ENCODE measurements at regions not wholly inside any gene's neighbourhood (a gene's known extent, or its start where the extent isn't known, plus 50 kb on each side); places are given as distances from the start of the nearest gene placed in this dataset.
"Not testable (repeated sequence)": the region's sequence is repeated elsewhere in the genome, so short reads cannot be mapped to it uniquely, and the experiment has no call there.

- H3K4me3 ChIP-seq (ENCODE audit: control insufficient read depth, low read depth, low read length): no peak overlapping the region
- no peak for TF ChIP-seq CTCF (IDR thresholded peaks at IDR 0.05; ENCODE audit: control insufficient read depth, insufficient read depth, low read depth, low read length, missing control alignments)
- no peak for DNase-seq (ENCODE audit: low read depth)
Measured at GRCh38 chr2:40658941-40659340, 207.1 kb upstream of the SLC8A1 start.

GRCh38 chr2:40665493-40666232, 213.8 kb upstream of the SLC8A1 start:
- no peak for DNase-seq (ENCODE audit: low read depth)
- TF ChIP-seq CTCF (IDR thresholded peaks at IDR 0.05; ENCODE audit: control insufficient read depth, insufficient read depth, low read depth, low read length, missing control alignments): no peak
- no peak overlapping the region for H3K4me3 ChIP-seq (ENCODE audit: control insufficient read depth, low read depth, low read length)

- H3K4me3 ChIP-seq (ENCODE audit: control insufficient read depth, low read depth, low read length): no peak overlapping the region
- DNase-seq (ENCODE audit: low read depth): peak; percentile 63
- TF ChIP-seq CTCF (IDR thresholded peaks at IDR 0.05; ENCODE audit: control insufficient read depth, insufficient read depth, low read depth, low read length, missing control alignments): no peak
Measured at GRCh38 chr2:40666398-40666797, 214.5 kb upstream of the SLC8A1 start.

GRCh38 chr2:40668425-40668824, 216.5 kb upstream of the SLC8A1 start:
- DNase-seq (ENCODE audit: low read depth): peak; percentile 72
- no peak for TF ChIP-seq CTCF (IDR thresholded peaks at IDR 0.05; ENCODE audit: control insufficient read depth, insufficient read depth, low read depth, low read length, missing control alignments)
- no peak overlapping the region for H3K4me3 ChIP-seq (ENCODE audit: control insufficient read depth, low read depth, low read length)

- H3K4me3 ChIP-seq (ENCODE audit: control insufficient read depth, low read depth, low read length); DNase-seq (ENCODE audit: low read depth): not testable (repeated sequence)
Measured at GRCh38 chr2:40676134-40676790, 224.4 kb upstream of the SLC8A1 start.

- DNase-seq (ENCODE audit: low read depth): no peak
- no peak overlapping the region for H3K4me3 ChIP-seq (ENCODE audit: control insufficient read depth, low read depth, low read length)
- no peak for TF ChIP-seq CTCF (IDR thresholded peaks at IDR 0.05; ENCODE audit: control insufficient read depth, insufficient read depth, low read depth, low read length, missing control alignments)
Measured at GRCh38 chr2:40680547-40680946, 228.7 kb upstream of the SLC8A1 start.

GRCh38 chr2:40690036-40690435, 238.1 kb upstream of the SLC8A1 start:
- no peak for TF ChIP-seq CTCF (IDR thresholded peaks at IDR 0.05; ENCODE audit: control insufficient read depth, insufficient read depth, low read depth, low read length, missing control alignments)
- no peak for DNase-seq (ENCODE audit: low read depth)
- H3K4me3 ChIP-seq (ENCODE audit: control insufficient read depth, low read depth, low read length): no peak overlapping the region
